Effector memory CD4-positive, alpha-beta T cell (primary cell): ENCODE measurements at regions not wholly inside any gene's neighbourhood (a gene's known extent, or its start where the extent isn't known, plus 50 kb on each side); places are given as distances from the start of the nearest gene placed in this dataset.

Source experiments
- DNase-seq, 3 donors: peaks; one replicate each; pipeline ENCODE4 v3.0.0-alpha.2; 2020
- H3K27ac ChIP-seq: 2 replicates; pipeline ENCODE4 v1.7.0; 2013; ENCODE audit warnings: mild to moderate bottlenecking, low read length, moderate library complexity; ENCODE audit not compliant: insufficient read depth, poor library complexity, severe bottlenecking
- H3K27me3 ChIP-seq: replicated peaks from 2 replicates; pipeline ENCODE4 v1.7.0; 2013; ENCODE audit warnings: mild to moderate bottlenecking, low read length; ENCODE audit not compliant: insufficient read depth, control insufficient read depth, poor library complexity, severe bottlenecking
- H3K36me3 ChIP-seq: 2 replicates; pipeline ENCODE4 v1.7.0; 2013; ENCODE audit warnings: mild to moderate bottlenecking, low read length, moderate library complexity; ENCODE audit not compliant: control insufficient read depth, insufficient read depth
- H3K4me1 ChIP-seq: 2 replicates; pipeline ENCODE4 v1.7.0; 2013; ENCODE audit warnings: low read length, mild to moderate bottlenecking; ENCODE audit not compliant: control insufficient read depth, insufficient read depth, poor library complexity, severe bottlenecking
- H3K4me3 ChIP-seq: 2 replicates; pipeline ENCODE4 v1.7.0; 2013; ENCODE audit warnings: low read length, low read depth, mild to moderate bottlenecking; ENCODE audit not compliant: insufficient read depth, poor library complexity, severe bottlenecking
- H3K9me3 ChIP-seq: 2 replicates; pipeline ENCODE4 v1.7.0; 2013; ENCODE audit warnings: mild to moderate bottlenecking, low read length, moderate library complexity; ENCODE audit not compliant: control insufficient read depth

DNA sequence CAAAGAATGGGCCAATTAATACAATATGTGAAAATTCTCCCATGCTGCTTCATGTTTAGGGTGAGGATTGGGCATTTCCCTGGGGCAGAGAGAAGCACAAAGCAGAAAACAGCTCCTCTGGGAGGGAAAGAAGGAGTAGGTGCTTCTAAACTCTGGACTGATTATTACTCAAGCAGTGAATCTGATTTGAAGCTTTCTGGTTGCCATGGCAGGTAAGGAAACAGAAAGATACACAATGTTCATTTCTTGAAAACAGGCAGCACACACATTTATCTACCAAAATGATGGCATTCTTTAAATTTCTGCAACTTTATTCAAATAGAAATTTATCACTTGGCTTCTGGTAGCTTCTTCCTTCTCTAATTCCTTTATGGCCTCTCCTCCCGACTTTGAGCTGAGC lies 305.4 kb upstream of the CHD6 start:
- no peaks in the 10 kb centered on the region for H3K27me3 ChIP-seq
- H3K4me3 ChIP-seq = no peak overlapping the region
- H3K9me3 ChIP-seq = no peaks in the 10 kb centered on the region
- no peak overlapping the region for H3K27ac ChIP-seq
- no peaks in the 10 kb centered on the region for H3K4me1 ChIP-seq
- DNase-seq = no peak
- H3K36me3 ChIP-seq = no peaks in the 10 kb centered on the region

DNA sequence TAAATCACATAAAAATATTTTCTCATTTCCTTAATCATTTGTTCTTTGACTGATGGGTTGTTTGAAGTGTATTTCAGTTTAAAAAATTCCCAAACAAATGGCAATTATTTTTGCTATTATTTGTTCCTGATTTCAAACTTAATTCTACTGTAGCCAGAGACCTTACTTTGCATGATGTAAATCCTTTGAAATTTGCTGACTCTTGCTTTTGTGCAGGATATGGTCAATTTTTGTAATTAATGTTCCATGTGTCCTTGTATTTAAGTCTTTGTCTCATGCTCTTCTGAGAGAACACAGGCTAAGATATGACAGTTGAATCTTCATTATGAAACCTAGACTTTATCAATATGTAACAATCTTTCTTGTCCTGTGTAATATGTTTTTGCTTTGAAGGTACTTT lies 295.0 kb upstream of the CHD6 start:
- no peak overlapping the region for H3K27ac ChIP-seq
- H3K4me1 ChIP-seq = no peaks in the 10 kb centered on the region
- no peak overlapping the region for H3K4me3 ChIP-seq
- no peak for DNase-seq
- no peaks in the 10 kb centered on the region for H3K9me3 ChIP-seq
- H3K36me3 ChIP-seq = no peaks in the 10 kb centered on the region
- H3K27me3 ChIP-seq = no peaks in the 10 kb centered on the region

GRCh38 chr20:41910558-41910957 lies 292.4 kb upstream of the CHD6 start:
- Histone ChIP-seq H3K36me3 (no peaks in the 10 kb centered on the region), H3K9me3 (no peaks in the 10 kb centered on the region), H3K27me3 (no peaks in the 10 kb centered on the region), H3K4me3 (no peak overlapping the region), H3K27ac (no peak overlapping the region), H3K4me1 (no peaks in the 10 kb centered on the region)
- DNase-seq = no peak

DNA sequence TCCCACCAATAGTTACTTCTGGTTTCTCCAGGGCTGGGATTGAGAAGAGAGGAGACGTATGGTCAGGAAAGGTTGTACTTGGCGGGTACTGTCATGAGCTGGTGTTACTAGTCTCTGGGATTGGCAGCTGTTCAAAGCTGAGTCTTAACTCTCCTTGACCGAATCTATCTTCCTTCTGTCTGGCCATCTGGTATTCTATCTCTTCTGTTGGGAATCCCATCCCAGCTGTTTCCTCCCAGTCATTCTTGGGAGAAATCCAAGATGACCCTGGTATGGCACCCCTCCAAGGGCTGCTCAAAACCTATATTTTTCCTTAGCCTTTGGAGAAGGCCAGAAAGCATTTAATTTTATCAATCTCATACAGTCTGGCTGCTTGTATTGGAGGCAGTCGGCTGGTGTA lies 287.0 kb upstream of the CHD6 start:
- H3K27me3 ChIP-seq = no peaks in the 10 kb centered on the region
- DNase-seq = no peak
- H3K4me1 ChIP-seq = no peaks in the 10 kb centered on the region

GRCh38 chr20:41903586-41903985 lies 285.4 kb upstream of the CHD6 start:
- Histone ChIP-seq H3K4me1 (no peaks in the 10 kb centered on the region), H3K27ac (no peak overlapping the region), H3K27me3 (no peaks in the 10 kb centered on the region), H3K4me3 (no peak overlapping the region), H3K36me3 (no peaks in the 10 kb centered on the region), H3K9me3 (no peaks in the 10 kb centered on the region)
- DNase-seq = no peak

More for the DNA sequence above, 287.0 kb upstream of the CHD6 start:
- Histone ChIP-seq H3K36me3 (no peaks in the 10 kb centered on the region), H3K4me3 (no peak overlapping the region), H3K27ac (no peak overlapping the region), H3K9me3 (no peaks in the 10 kb centered on the region)

- no peak overlapping the region for H3K4me3 ChIP-seq
- no peaks in the 10 kb centered on the region for H3K4me1 ChIP-seq
- H3K36me3 ChIP-seq = no peaks in the 10 kb centered on the region
- H3K27ac ChIP-seq = no peak overlapping the region
- H3K9me3 ChIP-seq = no peaks in the 10 kb centered on the region
- H3K27me3 ChIP-seq = no peaks in the 10 kb centered on the region
- DNase-seq = no peak
These were observed 284.2 kb upstream of the CHD6 start for GRCh38 chr20:41902346-41902745.

DNA sequence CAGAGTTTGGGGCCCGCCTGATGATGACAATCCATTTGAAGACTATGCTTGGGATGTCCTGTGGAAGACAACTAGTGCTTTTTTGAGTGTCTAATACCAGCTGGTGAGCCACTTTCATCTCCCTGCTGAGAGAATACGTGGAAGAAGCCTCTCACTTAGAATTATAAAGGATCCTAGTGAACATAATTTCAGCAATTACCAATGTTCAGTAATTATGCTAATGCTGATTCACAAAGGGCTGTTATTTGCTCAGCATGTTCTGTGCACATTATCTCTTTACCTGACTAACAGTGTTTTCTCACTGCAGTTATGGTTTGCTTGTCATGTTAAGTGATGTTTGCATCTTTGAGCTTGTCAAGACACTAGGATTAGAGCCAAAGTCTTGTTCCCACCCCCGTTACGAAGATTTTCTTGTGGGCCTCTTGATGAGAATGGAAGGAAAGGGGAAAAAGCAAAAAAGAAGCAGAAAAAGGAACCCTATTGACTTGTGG lies 282.1 kb upstream of the CHD6 start:
- Histone ChIP-seq H3K4me3 (no peak overlapping the region), H3K27me3 (no peaks in the 10 kb centered on the region)

DNA sequence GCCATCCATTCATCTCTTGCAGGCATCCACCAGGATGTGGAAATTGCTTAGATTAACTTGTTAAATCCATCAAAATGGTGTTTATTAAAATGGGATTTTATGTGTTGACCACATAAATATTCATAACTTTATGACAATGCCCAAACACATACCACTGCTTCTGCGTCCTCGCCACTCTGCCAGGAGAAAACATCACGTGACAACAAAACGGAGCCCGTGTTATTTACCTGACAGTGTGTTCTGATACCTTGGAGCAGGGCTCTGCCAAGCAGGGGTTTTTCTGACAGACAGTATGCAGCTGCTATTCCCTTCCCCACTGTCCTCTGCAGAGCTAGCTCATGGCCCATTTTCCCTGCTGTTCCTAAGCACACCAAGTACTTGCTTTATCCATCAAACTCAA lies 279.5 kb upstream of the CHD6 start:
- no peaks in the 10 kb centered on the region for H3K4me1 ChIP-seq
- H3K27me3 ChIP-seq = no peaks in the 10 kb centered on the region
- no peak for DNase-seq

More for the DNA sequence above, 282.1 kb upstream of the CHD6 start:
- no peak for DNase-seq
- Histone ChIP-seq H3K27ac (no peak overlapping the region), H3K9me3 (no peaks in the 10 kb centered on the region), H3K36me3 (no peaks in the 10 kb centered on the region), H3K4me1 (no peaks in the 10 kb centered on the region)

DNA sequence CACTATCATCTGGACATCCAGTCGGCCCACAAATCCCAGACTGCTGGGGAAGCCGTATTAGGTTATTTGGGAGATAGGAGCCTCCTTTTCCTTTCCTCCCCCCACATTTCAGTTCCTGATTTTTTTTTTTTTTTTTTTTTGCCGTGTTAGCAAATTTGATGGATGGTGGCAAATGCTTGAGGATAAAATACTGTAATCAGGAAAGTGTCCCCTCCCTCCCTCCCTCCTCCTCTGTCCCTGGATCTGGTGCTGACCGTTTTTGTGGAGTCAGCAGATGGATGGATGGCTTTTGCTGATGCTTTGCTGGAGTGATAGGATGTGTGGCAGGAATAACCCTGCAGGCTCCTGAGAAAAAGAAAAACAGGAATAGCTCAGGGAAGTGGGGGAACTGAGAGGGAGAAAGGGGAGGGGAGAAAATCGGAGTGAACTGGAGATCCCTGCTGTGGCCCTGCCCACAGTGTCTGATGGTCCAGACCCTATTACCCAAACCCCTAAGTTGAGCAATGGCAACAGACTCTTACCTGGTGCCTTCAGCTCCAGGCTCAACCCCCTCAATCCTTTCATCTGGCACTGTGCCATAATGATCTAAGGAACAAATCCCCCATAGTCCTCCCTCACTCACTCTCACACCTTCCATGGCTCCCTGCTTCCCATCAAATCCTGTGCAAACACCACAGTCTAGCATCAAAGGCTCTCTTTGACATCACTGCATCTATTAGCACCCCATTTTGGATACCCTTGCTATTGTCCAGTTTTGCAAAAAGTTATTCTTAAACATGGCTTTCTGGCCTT lies 277.3 kb upstream of the CHD6 start:
- Histone ChIP-seq H3K27ac (no peak overlapping the region), H3K9me3 (no peaks in the 10 kb centered on the region), H3K4me3 (no peak overlapping the region), H3K27me3 (no peaks in the 10 kb centered on the region), H3K4me1 (no peaks in the 10 kb centered on the region), H3K36me3 (no peaks in the 10 kb centered on the region)
- DNase-seq = no peak

More for the DNA sequence above, 279.5 kb upstream of the CHD6 start:
- no peaks in the 10 kb centered on the region for H3K9me3 ChIP-seq
- no peak overlapping the region for H3K27ac ChIP-seq
- no peak overlapping the region for H3K4me3 ChIP-seq
- no peaks in the 10 kb centered on the region for H3K36me3 ChIP-seq

GRCh38 chr20:41894255-41894963 lies 276.2 kb upstream of the CHD6 start:
- Histone ChIP-seq H3K9me3 (no peaks in the 10 kb centered on the region), H3K27ac (no peak overlapping the region), H3K36me3 (no peaks in the 10 kb centered on the region), H3K27me3 (no peaks in the 10 kb centered on the region), H3K4me3 (no peak overlapping the region), H3K4me1 (no peaks in the 10 kb centered on the region)
- no peak for DNase-seq
